PC-9 (cell line): ENCODE measurements at regions not wholly inside any gene's neighbourhood (a gene's known extent, or its start where the extent isn't known, plus 50 kb on each side); places are given as distances from the start of the nearest gene placed in this dataset.

Experiments used
- BruUV-seq: library from RNA; stranded (reverse); fragments of 400-500 nt; replicated peaks from 2 replicates; lab custom pipeline; 2021; lab: Mats Ljungman, UMichigan
- CTCF ChIA-PET: fragments of 300-600 bp; sonication (Branson Sonifier 250); formaldehyde crosslinking; loops from one replicate; lab custom pipeline; 2022; ENCODE audit warnings: antibody characterized with exemption; lab: Charles Lee
- POLR2A ChIA-PET: fragments of 300-600 bp; sonication (Branson Sonifier 250); formaldehyde crosslinking; loops from one replicate; lab custom pipeline; 2022; ENCODE audit warnings: antibody characterized with exemption; ENCODE audit not compliant: unreplicated experiment; lab: Charles Lee
- DNase-seq, 2 experiments: peaks; one replicate each; pipeline versions ENCODE4 v3.0.0 to v3.0.0-alpha.2; 2015 to 2022; ENCODE audit warnings: mixed read lengths in 1 of 2
- H2AFZ ChIP-seq: fragments of 200-600 bp; sonication (generic); 2 replicates; pipeline ENCODE4 v1.8.1; 2017; ENCODE audit warnings: antibody characterized with exemption
- H3F3A ChIP-seq: fragments of 200-600 bp; sonication (generic); 2 replicates; pipeline ENCODE4 v1.8.1; 2017; ENCODE audit warnings: antibody characterized with exemption, mild to moderate bottlenecking, low read depth; ENCODE audit not compliant: insufficient read depth
- H3K27ac ChIP-seq: fragments of 200-600 bp; sonication (generic); 2 replicates; pipeline ENCODE4 v1.6.1; 2016; ENCODE audit warnings: mixed run types
- H3K27me3 ChIP-seq: fragments of 200-600 bp; sonication (generic); 2 replicates; pipeline ENCODE4 v1.6.1; 2016; ENCODE audit warnings: low read depth, mixed run types; ENCODE audit not compliant: insufficient read depth
- H3K36me3 ChIP-seq: fragments of 200-600 bp; sonication (generic); 2 replicates; pipeline ENCODE4 v1.6.1; 2016; ENCODE audit warnings: low read depth, mixed run types
- H3K4me1 ChIP-seq: fragments of 200-600 bp; sonication (generic); replicated peaks from 2 replicates; pipeline ENCODE4 v1.6.1; 2016; ENCODE audit warnings: mixed run types; ENCODE audit not compliant: insufficient read depth
- H3K4me2 ChIP-seq: fragments of 200-600 bp; sonication (generic); 2 replicates; pipeline ENCODE4 v1.6.1; 2017; ENCODE audit warnings: mixed run types
- H3K4me3 ChIP-seq: fragments of 200-600 bp; sonication (generic); 2 replicates; pipeline ENCODE4 v1.6.1; 2016; ENCODE audit warnings: mixed run types
- H3K79me2 ChIP-seq: fragments of 200-600 bp; sonication (generic); 2 replicates; pipeline ENCODE4 v1.6.1; 2017; ENCODE audit warnings: low read depth, mixed run types
- H3K9me2 ChIP-seq: fragments of 200-600 bp; sonication (generic); 2 replicates; pipeline ENCODE4 v1.8.1; 2017; ENCODE audit warnings: mild to moderate bottlenecking; ENCODE audit not compliant: insufficient read depth
- H3K9me3 ChIP-seq: fragments of 200-600 bp; sonication (generic); 2 replicates; pipeline ENCODE4 v1.8.1; 2016; ENCODE audit warnings: low read depth; ENCODE audit not compliant: insufficient read depth
- H4K20me1 ChIP-seq: fragments of 200-600 bp; sonication (generic); 2 replicates; pipeline ENCODE4 v1.8.1; 2017; ENCODE audit not compliant: insufficient read depth
- CTCF ChIP-seq: fragments of 200-600 bp; sonication (generic); conservative IDR thresholded peaks from 2 replicates; pipeline ENCODE4 v1.6.1; 2017; ENCODE audit warnings: mixed run types, antibody characterized with exemption, mild to moderate bottlenecking, moderate library complexity
- EZH2 ChIP-seq: fragments of 200-600 bp; sonication (generic); IDR thresholded peaks from 2 replicates; pipeline ENCODE4 v1.8.0; 2017; ENCODE audit warnings: antibody characterized with exemption, low read depth
- intact Hi-C: fragments of 100-400 bp; cut with micrococcal nuclease; formaldehyde crosslinking; loops from one replicate; pipeline ENCODE4 v1.10.0; 2022; ENCODE audit not compliant: unreplicated experiment

GRCh38 chr12:68414988-68415387 lies 82.8 kb upstream of the MDM1 start:
- DNase-seq: no peak
- Histone ChIP-seq H3K36me3 (no peaks in the 10 kb centered on the region), H3K27ac (no peak overlapping the region), H3K9me3 (no peaks in the 10 kb centered on the region), H3K4me3 (no peak overlapping the region), H3K4me2 (no peak overlapping the region), H4K20me1 (no peaks in the 10 kb centered on the region), H3F3A (no peaks in the 10 kb centered on the region), H2AFZ (no peak overlapping the region), H3K79me2 (no peaks in the 10 kb centered on the region), H3K27me3 (no peaks in the 10 kb centered on the region), H3K9me2 (no peaks in the 10 kb centered on the region), H3K4me1 (no peaks in the 10 kb centered on the region)
- intact Hi-C loops: no loop called here
- no TSS peak for BruUV-seq
- CTCF ChIA-PET: no interaction called here
- no peak for TF ChIP-seq CTCF
- TF ChIP-seq EZH2: no peak
- POLR2A ChIA-PET: no interaction called here

GRCh38 chr12:68416350-68416749 lies 84.2 kb upstream of the MDM1 start:
- no TSS peak for BruUV-seq
- H3K9me3 ChIP-seq: no peaks in the 10 kb centered on the region
- H3K4me3 ChIP-seq: no peak overlapping the region
- TF ChIP-seq EZH2: no peak
- no peak for TF ChIP-seq CTCF
- H3K4me2 ChIP-seq: no peak overlapping the region
- DNase-seq: no peak
- no peaks in the 10 kb centered on the region for H3K79me2 ChIP-seq
- ChIA-PET POLR2A (no interaction called here), CTCF (no interaction called here)
- H3K9me2 ChIP-seq: no peaks in the 10 kb centered on the region
- H3K27me3 ChIP-seq: no peaks in the 10 kb centered on the region
- H3K4me1 ChIP-seq: no peaks in the 10 kb centered on the region
- H3K27ac ChIP-seq: no peak overlapping the region
- no peaks in the 10 kb centered on the region for H3F3A ChIP-seq
- H2AFZ ChIP-seq: no peak overlapping the region
- intact Hi-C loops: no loop called here
- H4K20me1 ChIP-seq: no peaks in the 10 kb centered on the region
- no peaks in the 10 kb centered on the region for H3K36me3 ChIP-seq

DNA sequence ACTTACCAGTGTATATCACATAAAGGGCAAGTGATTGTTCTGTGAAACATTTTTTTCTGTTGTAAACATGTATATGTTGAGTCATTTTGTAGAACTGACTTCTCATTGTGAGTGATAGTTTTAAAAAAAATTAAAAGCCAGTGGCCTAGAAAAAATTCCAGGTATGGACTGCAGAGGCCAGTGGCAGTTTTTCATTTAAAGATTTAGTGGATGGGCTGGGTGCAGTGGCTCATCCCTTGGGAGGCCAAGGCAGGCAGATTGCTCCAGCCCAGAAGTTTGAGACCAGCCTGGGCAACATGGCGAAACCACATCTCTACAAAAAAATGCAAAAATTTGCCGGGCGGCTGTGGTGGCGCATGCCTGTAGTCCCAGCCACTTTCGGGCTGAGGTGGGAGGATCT lies 84.7 kb upstream of the MDM1 start:
- intact Hi-C loops: no loop called here
- Histone ChIP-seq H3K27ac (no peak overlapping the region), H3K9me2 (no peaks in the 10 kb centered on the region), H3K4me3 (no peak overlapping the region), H2AFZ (no peak overlapping the region), H3K9me3 (no peaks in the 10 kb centered on the region), H3K79me2 (no peaks in the 10 kb centered on the region), H3K4me1 (no peaks in the 10 kb centered on the region), H4K20me1 (no peaks in the 10 kb centered on the region), H3F3A (no peaks in the 10 kb centered on the region), H3K4me2 (no peak overlapping the region), H3K27me3 (no peaks in the 10 kb centered on the region), H3K36me3 (no peaks in the 10 kb centered on the region)
- ChIA-PET POLR2A (no interaction called here), CTCF (no interaction called here)
- TF ChIP-seq EZH2 (no peak), CTCF (no peak)
- BruUV-seq: no TSS peak
- DNase-seq: no peak
